ENCODE measurements at regions not wholly inside any gene's neighbourhood (a gene's known extent, or its start where the extent isn't known, plus 50 kb on each side); places are given as distances from the start of the nearest gene placed in this dataset.
"Not testable (repeated sequence)": the region's sequence is repeated elsewhere in the genome, so short reads cannot be mapped to it uniquely, and the experiment has no call there.

- no peak for FAIRE-seq
Observed at GRCh38 chr12:127455347-127456265, 811.4 kb upstream of the TMEM132C start.

- FAIRE-seq: no peak
Observed at GRCh38 chr12:127457726-127458125, 809.2 kb upstream of the TMEM132C start.

GRCh38 chr12:127459166-127459565, 807.8 kb upstream of the TMEM132C start:
- no peak for FAIRE-seq

- FAIRE-seq: no peak
Observed at GRCh38 chr12:127459687-127460086, 807.3 kb upstream of the TMEM132C start.

GRCh38 chr12:127463237-127463636, 803.7 kb upstream of the TMEM132C start:
- no peak for FAIRE-seq

GRCh38 chr12:127469331-127469730, 797.6 kb upstream of the TMEM132C start:
- no peak for FAIRE-seq

- no peak for FAIRE-seq
Observed at GRCh38 chr12:127473766-127474165, 793.2 kb upstream of the TMEM132C start.

- no peak for FAIRE-seq
Observed at GRCh38 chr12:127479256-127479655, 787.7 kb upstream of the TMEM132C start.

GRCh38 chr12:127480775-127481314, 786.1 kb upstream of the TMEM132C start:
- peak; percentile 100 for FAIRE-seq

- FAIRE-seq: no peak
Observed at GRCh38 chr12:127482950-127483349, 784.0 kb upstream of the TMEM132C start.

- FAIRE-seq: no peak
Observed at GRCh38 chr12:127485528-127485927, 781.4 kb upstream of the TMEM132C start.

- FAIRE-seq: no peak
Observed at GRCh38 chr12:127487031-127487430, 779.9 kb upstream of the TMEM132C start.

GRCh38 chr12:127489061-127489460, 777.9 kb upstream of the TMEM132C start:
- FAIRE-seq: no peak

GRCh38 chr12:127494961-127495915, 771.7 kb upstream of the TMEM132C start:
- FAIRE-seq: no peak

- FAIRE-seq: no peak
Observed at GRCh38 chr12:127496255-127496654, 770.7 kb upstream of the TMEM132C start.

GRCh38 chr12:127500512-127501035, 766.4 kb upstream of the TMEM132C start:
- FAIRE-seq: no peak

- FAIRE-seq: no peak
Observed at GRCh38 chr12:127501916-127502315, 765.1 kb upstream of the TMEM132C start.

- no peak for FAIRE-seq
Observed at GRCh38 chr12:127503246-127503645, 763.7 kb upstream of the TMEM132C start.

- not testable (repeated sequence) for FAIRE-seq
Observed at GRCh38 chr12:127503996-127504395, 763.0 kb upstream of the TMEM132C start.

GRCh38 chr12:127504874-127505273, 762.1 kb upstream of the TMEM132C start:
- no peak for FAIRE-seq

- no peak for FAIRE-seq
Observed at GRCh38 chr12:127507341-127507740, 759.6 kb upstream of the TMEM132C start.

- FAIRE-seq: no peak
Observed at GRCh38 chr12:127509066-127509778, 757.7 kb upstream of the TMEM132C start.

Data from endometrium (tissue), 2 donors.